ENCODE measurements at regions not wholly inside any gene's neighbourhood (a gene's known extent, or its start where the extent isn't known, plus 50 kb on each side); places are given as distances from the start of the nearest gene placed in this dataset.

GRCh38 chr4:64889906-64890610 is 480.8 kb upstream of the TECRL start (continued):
- no peak for TF ChIP-seq ZFP36 (IDR thresholded peaks at IDR 0.05; ENCODE audit: borderline replicate concordance, low read depth, low read length, partially characterized antibody)
- no peak for TF ChIP-seq ZNF513 (CRISPR knock-in tag; conservative IDR thresholded peaks at IDR 0.05)
- TF ChIP-seq, protein P1, sequence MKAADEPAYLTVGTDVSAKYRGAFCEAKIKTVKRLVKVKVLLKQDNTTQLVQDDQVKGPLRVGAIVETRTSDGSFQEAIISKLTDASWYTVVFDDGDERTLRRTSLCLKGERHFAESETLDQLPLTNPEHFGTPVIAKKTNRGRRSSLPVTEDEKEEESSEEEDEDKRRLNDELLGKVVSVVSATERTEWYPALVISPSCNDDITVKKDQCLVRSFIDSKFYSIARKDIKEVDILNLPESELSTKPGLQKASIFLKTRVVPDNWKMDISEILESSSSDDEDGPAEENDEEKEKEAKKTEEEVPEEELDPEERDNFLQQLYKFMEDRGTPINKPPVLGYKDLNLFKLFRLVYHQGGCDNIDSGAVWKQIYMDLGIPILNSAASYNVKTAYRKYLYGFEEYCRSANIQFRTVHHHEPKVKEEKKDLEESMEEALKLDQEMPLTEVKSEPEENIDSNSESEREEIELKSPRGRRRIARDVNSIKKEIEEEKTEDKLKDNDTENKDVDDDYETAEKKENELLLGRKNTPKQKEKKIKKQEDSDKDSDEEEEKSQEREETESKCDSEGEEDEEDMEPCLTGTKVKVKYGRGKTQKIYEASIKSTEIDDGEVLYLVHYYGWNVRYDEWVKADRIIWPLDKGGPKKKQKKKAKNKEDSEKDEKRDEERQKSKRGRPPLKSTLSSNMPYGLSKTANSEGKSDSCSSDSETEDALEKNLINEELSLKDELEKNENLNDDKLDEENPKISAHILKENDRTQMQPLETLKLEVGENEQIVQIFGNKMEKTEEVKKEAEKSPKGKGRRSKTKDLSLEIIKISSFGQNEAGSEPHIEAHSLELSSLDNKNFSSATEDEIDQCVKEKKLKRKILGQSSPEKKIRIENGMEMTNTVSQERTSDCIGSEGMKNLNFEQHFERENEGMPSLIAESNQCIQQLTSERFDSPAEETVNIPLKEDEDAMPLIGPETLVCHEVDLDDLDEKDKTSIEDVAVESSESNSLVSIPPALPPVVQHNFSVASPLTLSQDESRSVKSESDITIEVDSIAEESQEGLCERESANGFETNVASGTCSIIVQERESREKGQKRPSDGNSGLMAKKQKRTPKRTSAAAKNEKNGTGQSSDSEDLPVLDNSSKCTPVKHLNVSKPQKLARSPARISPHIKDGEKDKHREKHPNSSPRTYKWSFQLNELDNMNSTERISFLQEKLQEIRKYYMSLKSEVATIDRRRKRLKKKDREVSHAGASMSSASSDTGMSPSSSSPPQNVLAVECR (CRISPR knock-in tag; IDR thresholded peaks at IDR 0.05; ENCODE audit: borderline replicate concordance), result no peak
- TF ChIP-seq HBP1 (CRISPR knock-in tag; IDR thresholded peaks at IDR 0.05; ENCODE audit: low read depth), result no peak
- no peak for TF ChIP-seq MBNL3 (CRISPR knock-in tag; conservative IDR thresholded peaks at IDR 0.05)
- TF ChIP-seq, protein P2, sequence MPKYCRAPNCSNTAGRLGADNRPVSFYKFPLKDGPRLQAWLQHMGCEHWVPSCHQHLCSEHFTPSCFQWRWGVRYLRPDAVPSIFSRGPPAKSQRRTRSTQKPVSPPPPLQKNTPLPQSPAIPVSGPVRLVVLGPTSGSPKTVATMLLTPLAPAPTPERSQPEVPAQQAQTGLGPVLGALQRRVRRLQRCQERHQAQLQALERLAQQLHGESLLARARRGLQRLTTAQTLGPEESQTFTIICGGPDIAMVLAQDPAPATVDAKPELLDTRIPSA (CRISPR knock-in tag; IDR thresholded peaks at IDR 0.05; ENCODE audit: borderline replicate concordance), result no peak
- TF ChIP-seq, protein P3, sequence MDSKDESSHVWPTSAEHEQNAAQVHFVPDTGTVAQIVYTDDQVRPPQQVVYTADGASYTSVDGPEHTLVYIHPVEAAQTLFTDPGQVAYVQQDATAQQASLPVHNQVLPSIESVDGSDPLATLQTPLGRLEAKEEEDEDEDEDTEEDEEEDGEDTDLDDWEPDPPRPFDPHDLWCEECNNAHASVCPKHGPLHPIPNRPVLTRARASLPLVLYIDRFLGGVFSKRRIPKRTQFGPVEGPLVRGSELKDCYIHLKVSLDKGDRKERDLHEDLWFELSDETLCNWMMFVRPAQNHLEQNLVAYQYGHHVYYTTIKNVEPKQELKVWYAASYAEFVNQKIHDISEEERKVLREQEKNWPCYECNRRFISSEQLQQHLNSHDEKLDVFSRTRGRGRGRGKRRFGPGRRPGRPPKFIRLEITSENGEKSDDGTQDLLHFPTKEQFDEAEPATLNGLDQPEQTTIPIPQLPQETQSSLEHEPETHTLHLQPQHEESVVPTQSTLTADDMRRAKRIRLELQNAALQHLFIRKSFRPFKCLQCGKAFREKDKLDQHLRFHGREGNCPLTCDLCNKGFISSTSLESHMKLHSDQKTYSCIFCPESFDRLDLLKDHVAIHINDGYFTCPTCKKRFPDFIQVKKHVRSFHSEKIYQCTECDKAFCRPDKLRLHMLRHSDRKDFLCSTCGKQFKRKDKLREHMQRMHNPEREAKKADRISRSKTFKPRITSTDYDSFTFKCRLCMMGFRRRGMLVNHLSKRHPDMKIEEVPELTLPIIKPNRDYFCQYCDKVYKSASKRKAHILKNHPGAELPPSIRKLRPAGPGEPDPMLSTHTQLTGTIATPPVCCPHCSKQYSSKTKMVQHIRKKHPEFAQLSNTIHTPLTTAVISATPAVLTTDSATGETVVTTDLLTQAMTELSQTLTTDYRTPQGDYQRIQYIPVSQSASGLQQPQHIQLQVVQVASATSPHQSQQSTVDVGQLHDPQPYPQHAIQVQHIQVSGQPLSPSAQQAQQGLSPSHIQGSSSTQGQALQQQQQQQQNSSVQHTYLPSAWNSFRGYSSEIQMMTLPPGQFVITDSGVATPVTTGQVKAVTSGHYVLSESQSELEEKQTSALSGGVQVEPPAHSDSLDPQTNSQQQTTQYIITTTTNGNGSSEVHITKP (CRISPR knock-in tag; IDR thresholded peaks at IDR 0.05; ENCODE audit: low read depth), result no peak
- no peak for TF ChIP-seq SOX13 (IDR thresholded peaks at IDR 0.05)
- TF ChIP-seq SOX13 (CRISPR knock-in tag; conservative IDR thresholded peaks at IDR 0.05 in 1 of 2, IDR thresholded peaks at IDR 0.05 in 1 of 2), result no peak

Measured in HepG2 (cell line).